Endothelial cell (in vitro differentiated cells): ENCODE measurements at regions not wholly inside any gene's neighbourhood (a gene's known extent, or its start where the extent isn't known, plus 50 kb on each side); places are given as distances from the start of the nearest gene placed in this dataset.

ENCODE experiments used
- DNase-seq: peaks from one replicate; pipeline ENCODE4 v3.0.0; 2021; ENCODE audit warnings: low spot score
- H3K27ac Mint-ChIP-seq: one replicate; pipeline ENCODE4 v1.8.0; 2021; ENCODE audit warnings: mixed read lengths, inconsistent platforms; ENCODE audit not compliant: unreplicated experiment
- H3K27me3 Mint-ChIP-seq: one replicate; pipeline ENCODE4 v1.8.0; 2021; ENCODE audit warnings: mild to moderate bottlenecking, moderate library complexity, mixed read lengths, inconsistent platforms; ENCODE audit not compliant: unreplicated experiment
- H3K36me3 Mint-ChIP-seq: one replicate; pipeline ENCODE4 v1.8.0; 2021; ENCODE audit warnings: mild to moderate bottlenecking, low read depth, mixed read lengths, inconsistent platforms; ENCODE audit not compliant: unreplicated experiment
- H3K4me1 Mint-ChIP-seq: one replicate; pipeline ENCODE4 v1.8.0; 2021; ENCODE audit warnings: mild to moderate bottlenecking, mixed read lengths, inconsistent platforms; ENCODE audit not compliant: unreplicated experiment
- H3K4me3 Mint-ChIP-seq: one replicate; pipeline ENCODE4 v1.8.0; 2021; ENCODE audit warnings: mild to moderate bottlenecking, mixed read lengths, inconsistent platforms; ENCODE audit not compliant: unreplicated experiment
- H3K9me3 Mint-ChIP-seq: one replicate; pipeline ENCODE4 v1.8.0; 2021; ENCODE audit warnings: mixed read lengths, inconsistent platforms; ENCODE audit not compliant: unreplicated experiment
- TF ChIP-seq, protein P1 (sequence below): fragments of 200-600 bp; sonication (generic); IDR thresholded peaks from one replicate; pipeline ENCODE4 v1.5.0; 2021; ENCODE audit warnings: antibody characterized with exemption; ENCODE audit not compliant: unreplicated experiment

DNA sequence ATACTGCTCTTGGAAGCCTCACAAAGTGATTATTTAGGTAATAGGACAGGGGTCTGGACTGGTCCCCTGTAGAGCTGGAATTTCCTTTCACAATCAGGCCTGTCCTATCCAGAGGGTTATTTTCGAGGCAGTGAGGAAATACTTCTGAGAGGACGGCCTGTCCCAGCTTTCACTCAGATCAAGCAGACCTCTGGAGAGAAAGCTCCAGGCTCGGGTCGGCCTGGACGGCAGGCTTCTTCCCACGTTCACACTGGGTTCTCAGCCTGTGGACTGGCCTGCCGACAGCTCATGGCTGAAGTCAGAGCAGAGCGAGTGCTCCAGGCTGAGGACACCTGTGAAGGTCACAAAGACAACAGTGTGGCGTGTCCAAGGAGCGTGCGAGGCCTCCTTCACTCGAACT lies 405.3 kb downstream of the VPS13C start:
- H3K27ac Mint-ChIP-seq = no peak overlapping the region
- H3K36me3 Mint-ChIP-seq = no peaks in the 10 kb centered on the region
- no peaks in the 10 kb centered on the region for H3K9me3 Mint-ChIP-seq
- TF ChIP-seq, protein P1, sequence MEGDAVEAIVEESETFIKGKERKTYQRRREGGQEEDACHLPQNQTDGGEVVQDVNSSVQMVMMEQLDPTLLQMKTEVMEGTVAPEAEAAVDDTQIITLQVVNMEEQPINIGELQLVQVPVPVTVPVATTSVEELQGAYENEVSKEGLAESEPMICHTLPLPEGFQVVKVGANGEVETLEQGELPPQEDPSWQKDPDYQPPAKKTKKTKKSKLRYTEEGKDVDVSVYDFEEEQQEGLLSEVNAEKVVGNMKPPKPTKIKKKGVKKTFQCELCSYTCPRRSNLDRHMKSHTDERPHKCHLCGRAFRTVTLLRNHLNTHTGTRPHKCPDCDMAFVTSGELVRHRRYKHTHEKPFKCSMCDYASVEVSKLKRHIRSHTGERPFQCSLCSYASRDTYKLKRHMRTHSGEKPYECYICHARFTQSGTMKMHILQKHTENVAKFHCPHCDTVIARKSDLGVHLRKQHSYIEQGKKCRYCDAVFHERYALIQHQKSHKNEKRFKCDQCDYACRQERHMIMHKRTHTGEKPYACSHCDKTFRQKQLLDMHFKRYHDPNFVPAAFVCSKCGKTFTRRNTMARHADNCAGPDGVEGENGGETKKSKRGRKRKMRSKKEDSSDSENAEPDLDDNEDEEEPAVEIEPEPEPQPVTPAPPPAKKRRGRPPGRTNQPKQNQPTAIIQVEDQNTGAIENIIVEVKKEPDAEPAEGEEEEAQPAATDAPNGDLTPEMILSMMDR = no peak
- DNase-seq = no peak
- H3K27me3 Mint-ChIP-seq = peaks cover 4% of the 10 kb centered on the region
- no peak overlapping the region for H3K4me3 Mint-ChIP-seq
- peaks cover 6% of the 10 kb centered on the region for H3K4me1 Mint-ChIP-seq

DNA sequence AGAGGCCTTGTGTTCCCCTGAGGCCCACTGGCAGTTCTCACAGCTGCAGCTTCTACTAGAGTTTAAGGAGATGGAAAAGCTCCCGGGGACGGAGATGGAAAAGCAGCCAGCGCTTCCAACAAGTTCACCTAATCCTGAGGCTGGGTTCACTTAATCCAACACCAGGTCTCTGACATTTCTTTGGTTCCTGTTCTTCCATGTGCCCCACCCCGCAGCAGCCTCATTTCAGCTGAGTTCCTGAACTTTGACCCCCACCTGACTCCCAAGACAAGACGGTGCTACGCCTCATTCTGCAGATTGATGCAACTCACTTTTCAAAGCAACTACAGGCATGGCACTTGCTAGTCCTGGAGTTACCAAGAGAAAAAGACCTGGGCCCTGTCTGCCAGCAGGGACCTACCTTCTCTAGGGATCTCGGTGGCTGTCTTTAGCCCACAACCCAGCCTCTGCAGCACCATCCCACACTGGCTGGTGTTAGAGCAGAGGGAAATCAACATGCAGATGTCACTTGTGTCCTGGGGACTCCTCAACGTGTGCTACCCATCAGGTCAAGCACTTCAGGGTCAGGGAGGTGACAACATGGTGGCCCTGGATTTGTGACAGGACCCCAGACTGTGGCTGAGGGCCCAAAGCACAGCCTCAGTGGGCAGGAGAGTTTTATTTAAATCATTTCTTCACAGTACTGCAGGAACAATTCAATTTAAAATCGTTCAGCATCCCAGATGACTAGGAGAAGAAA lies 406.1 kb downstream of the VPS13C start:
- TF ChIP-seq, protein P1 = no peak
- Mint-ChIP-seq H3K4me3 (no peak overlapping the region), H3K27me3 (peaks cover 4% of the 10 kb centered on the region), H3K27ac (no peak overlapping the region), H3K36me3 (no peaks in the 10 kb centered on the region), H3K9me3 (no peaks in the 10 kb centered on the region), H3K4me1 (peaks cover 6% of the 10 kb centered on the region)
- no peak for DNase-seq

DNA sequence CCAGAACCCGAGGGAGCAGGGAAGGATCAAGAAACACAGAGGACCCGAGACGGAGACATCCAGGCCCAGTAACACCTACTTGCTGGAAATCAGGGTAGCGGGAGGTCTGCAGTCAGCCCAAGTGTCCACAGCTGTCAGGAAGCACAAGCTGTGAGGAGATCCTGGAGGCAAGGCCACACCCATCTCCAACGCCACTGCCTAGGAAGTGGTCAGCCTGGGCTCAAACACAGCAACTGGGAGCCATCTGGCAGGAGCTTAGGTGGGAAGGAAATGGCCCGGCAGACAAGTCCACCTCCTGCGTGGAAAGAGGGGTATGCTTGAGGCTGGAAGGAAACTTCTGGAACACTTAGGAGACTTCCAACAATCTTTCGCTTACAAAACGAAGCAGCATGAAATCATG lies 407.1 kb downstream of the VPS13C start:
- no peaks in the 10 kb centered on the region for H3K36me3 Mint-ChIP-seq
- H3K4me3 Mint-ChIP-seq = no peak overlapping the region
- no peaks in the 10 kb centered on the region for H3K9me3 Mint-ChIP-seq
- no peak for DNase-seq
- peaks cover 5% of the 10 kb centered on the region for H3K27me3 Mint-ChIP-seq
- TF ChIP-seq, protein P1 = no peak
- no peak overlapping the region for H3K27ac Mint-ChIP-seq
- peaks cover 6% of the 10 kb centered on the region for H3K4me1 Mint-ChIP-seq

DNA sequence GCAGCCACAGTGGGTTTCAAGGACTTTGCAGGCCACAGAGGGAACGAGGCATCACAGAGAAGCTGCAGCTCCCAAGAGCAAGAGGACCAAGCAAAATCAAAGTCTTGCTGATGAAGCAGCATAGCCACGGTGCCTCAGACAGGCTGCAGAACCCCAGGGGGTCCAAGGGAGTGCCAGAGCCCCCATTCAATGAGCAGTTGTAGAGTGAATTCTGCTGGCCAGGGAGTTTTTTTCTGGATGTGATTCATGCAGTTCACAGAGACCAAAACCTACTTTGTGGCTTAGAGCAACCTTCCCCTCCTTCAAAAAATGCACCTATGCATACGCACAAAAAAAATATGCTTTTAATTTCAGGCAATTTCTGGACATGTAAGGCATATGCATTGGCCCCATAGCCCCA lies 409.0 kb downstream of the VPS13C start:
- Mint-ChIP-seq H3K36me3 (no peaks in the 10 kb centered on the region), H3K27me3 (peaks cover 4% of the 10 kb centered on the region), H3K4me1 (peaks cover 6% of the 10 kb centered on the region), H3K4me3 (no peak overlapping the region), H3K27ac (no peak overlapping the region), H3K9me3 (no peaks in the 10 kb centered on the region)
- TF ChIP-seq, protein P1 = no peak
- DNase-seq = no peak

DNA sequence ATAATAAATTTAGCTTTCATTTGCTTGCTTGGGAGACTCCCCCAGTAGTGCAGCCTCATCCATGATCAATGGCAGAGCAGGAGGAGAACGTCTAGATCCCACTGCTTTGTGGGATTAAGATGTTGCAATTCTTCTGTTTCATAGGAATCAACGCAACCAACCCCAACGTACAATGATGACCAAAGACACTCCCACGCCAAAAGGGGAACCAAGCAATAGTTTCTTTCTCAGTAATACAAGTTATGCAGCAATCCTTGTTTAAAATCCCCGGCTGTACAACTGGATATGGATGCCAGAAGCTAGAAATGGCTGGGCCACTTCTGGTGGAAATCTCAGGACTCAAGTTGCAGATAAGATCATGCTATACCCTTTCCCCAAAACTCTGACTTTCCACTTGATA lies 411.2 kb downstream of the VPS13C start:
- H3K36me3 Mint-ChIP-seq = no peaks in the 10 kb centered on the region
- TF ChIP-seq, protein P1 = no peak
- no peak for DNase-seq

More for the DNA sequence above, 411.2 kb downstream of the VPS13C start:
- Mint-ChIP-seq H3K4me1 (peaks cover 13% of the 10 kb centered on the region), H3K27ac (no peak overlapping the region), H3K27me3 (peaks cover 4% of the 10 kb centered on the region), H3K9me3 (no peaks in the 10 kb centered on the region), H3K4me3 (no peak overlapping the region)
